NCI-H2171 (cell line): ENCODE measurements at regions not wholly inside any gene's neighbourhood (a gene's known extent, or its start where the extent isn't known, plus 50 kb on each side); places are given as distances from the start of the nearest gene placed in this dataset.
"Not testable (repeated sequence)": the region's sequence is repeated elsewhere in the genome, so short reads cannot be mapped to it uniquely, and the experiment has no call there.

Source experiments
- DNase-seq: peaks from one replicate; lab custom pipeline; 2025; lab: John Stamatoyannopoulos, UW

- not testable (repeated sequence) for DNase-seq
Observed at GRCh38 chr9:135405145-135405464, 74.5 kb upstream of the PPP1R26 start.

DNA sequence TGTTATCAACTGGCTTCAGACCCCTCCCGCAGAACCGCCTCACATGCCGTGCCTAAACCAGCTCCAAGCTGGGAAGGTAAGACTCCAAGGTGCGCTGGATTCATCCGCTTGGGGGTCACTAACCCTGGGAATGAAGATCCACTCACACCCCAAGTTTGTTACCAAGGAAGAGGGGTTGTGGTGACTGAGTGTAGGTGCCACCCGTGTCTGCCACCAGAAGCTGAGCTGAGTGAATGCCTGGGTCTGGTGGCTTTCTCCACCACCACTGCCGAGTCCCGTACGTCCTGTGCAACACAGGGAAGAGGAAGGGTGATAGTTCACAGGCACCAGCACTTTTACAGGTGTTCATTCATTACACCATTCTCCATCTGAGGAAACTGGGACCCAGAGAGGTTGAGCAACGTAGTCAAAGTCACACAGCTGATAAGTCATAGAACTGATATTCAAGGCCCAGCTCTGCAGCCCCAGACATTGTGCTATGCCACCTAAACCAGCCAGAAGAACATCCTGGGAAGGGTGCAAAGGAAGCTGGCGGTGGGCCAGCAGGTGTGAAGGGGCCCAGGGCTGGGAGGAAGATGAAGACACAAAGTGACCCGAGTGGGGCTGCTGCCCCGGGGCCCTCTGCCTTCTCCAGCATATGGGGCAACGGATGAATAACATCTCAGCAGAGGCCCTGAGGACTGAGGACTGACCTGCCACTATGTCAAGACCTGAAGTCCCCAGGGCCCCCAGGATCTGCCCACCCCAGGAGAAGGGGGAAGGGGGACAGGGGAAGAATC is 70.9 kb upstream of the PPP1R26 start:
- no peak for DNase-seq

DNA sequence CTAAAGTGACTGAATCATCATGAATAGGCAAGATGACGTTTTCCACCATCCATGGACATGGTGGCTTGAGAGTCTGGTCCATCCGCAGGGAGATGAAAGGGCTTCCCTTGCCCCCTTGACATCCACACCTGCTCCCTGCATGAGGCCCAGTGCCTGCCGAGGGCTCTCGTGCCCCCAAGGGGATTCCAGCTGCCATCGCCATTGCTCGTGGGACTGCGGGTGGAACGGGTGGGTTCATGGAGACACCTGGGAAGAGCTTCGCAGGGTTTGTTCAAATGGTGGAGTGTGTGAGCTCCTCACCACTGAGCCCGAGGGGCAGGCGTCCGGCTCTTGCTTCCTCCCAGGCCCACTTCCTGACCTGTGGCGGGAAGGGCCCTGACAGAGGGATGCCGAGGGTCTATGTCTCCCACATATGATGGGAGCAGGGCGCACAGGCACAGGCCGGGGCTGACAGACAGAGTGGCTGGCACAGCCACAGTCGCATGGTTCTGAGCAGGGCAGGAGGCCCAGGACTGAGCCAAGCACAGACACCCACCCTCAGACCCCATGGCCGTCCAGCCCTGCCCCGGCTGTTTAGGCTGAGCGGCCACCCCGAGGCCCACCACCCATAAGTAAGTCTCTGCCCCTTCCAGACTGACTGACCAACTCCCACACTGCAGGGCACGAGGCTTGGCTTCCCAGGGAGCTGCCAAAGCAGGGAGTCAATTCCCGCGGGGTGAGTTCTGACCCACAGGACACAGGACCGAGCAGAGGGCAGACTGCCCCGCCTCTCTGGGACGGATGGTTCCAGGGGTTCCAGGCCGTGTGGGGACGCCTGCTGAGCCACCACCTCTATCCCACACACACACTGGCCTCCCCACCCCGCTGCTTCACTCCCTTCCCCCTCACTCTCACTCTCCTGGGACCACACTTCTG is 70.0 kb upstream of the PPP1R26 start:
- DNase-seq: no peak

- no peak for DNase-seq
Observed at GRCh38 chr9:135410421-135410820, 69.2 kb upstream of the PPP1R26 start.

GRCh38 chr9:135410831-135411473 is 68.6 kb upstream of the PPP1R26 start:
- no peak for DNase-seq

DNA sequence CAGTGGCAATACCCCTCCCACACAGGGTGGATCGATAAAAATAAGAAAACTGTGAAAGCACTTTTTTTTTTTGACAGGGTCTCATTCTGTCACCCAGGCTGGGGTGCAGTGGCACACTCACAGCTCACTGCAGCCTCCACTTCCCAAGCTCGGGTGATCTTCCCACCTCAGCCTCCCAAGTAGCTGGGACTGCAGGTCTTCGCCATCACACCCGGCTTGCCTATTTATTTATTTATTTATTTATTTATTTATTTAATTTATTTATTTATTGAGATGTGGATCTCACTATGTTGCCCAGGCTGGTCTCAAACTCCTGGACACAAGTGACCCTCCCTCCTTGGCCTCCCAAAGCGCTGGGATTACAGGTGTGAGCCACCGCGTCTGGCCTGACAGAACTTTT is 68.0 kb upstream of the PPP1R26 start:
- DNase-seq: not testable (repeated sequence)

DNA sequence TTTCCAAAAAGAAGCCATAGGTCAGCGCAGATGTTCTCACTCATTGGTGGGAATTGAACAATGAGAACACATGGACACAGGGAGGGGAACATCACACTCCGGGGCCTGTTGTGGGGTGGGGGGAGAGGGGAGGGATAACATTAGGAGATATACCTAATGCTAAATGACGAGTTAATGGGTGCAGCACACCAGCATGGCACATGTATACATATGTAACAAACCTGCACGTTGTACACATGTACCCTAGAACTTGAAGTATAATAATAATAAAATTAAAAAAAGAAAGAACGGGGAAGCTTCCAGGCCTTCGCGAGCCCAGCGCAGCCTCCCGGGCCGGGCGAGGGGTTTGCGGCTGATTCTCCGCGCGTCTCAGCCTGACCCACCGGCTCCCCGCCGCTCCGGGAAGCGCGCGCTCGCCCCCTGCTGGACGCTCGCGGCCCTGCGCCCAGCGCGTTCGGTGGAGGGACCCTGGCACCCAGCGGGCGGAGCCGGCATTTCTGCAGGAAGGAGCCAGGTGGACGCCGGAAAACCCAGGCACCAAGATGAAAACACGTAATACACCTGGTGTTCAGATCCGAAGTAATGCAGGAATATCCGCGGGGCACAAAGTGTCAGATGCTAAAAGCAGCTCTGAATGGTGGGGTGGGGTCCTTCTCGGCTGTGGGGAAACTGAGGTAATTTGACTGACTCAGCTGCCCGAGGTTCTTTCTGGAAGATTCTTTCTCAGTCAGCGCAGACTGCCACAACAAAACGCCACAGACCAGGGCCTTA is 67.1 kb upstream of the PPP1R26 start:
- DNase-seq: peak; percentile 89

DNA sequence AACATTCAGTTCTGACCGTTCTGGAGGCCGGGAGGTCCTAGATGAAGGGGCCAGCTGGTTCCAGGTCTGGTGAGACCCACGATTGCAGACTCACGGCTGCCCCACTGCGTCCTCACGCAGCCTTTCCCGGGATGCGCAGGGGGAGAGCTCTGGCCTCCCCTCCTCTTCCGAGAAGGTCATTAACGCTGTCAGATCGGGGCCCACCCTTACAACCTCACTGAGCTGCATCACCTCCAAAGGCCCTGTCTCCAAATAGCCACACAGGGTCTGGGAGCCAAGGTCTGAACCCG is 66.6 kb upstream of the PPP1R26 start:
- DNase-seq: no peak

- DNase-seq: no peak
Observed at GRCh38 chr9:135413461-135413860, 66.1 kb upstream of the PPP1R26 start.

GRCh38 chr9:135414293-135414692 is 65.3 kb upstream of the PPP1R26 start:
- no peak for DNase-seq

DNA sequence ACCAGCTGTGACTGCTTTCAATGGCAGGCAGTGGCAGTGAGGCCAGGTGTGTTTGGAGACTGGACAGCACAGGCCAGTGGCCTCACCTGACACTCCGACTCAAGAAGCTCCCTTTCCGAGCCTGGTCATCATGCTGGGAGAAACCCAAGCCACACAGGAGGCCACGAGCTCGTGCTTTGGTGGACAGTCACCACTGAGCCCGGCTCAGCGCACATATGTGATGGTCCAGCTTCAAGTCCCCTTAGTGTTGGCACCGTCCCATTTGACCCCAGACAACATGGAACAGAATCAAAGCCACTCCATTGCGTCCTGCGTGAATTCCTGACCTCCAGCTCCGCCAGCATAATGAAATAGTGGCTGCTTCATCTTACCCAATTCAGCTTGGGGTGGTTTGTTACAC is 64.0 kb upstream of the PPP1R26 start:
- no peak for DNase-seq

DNA sequence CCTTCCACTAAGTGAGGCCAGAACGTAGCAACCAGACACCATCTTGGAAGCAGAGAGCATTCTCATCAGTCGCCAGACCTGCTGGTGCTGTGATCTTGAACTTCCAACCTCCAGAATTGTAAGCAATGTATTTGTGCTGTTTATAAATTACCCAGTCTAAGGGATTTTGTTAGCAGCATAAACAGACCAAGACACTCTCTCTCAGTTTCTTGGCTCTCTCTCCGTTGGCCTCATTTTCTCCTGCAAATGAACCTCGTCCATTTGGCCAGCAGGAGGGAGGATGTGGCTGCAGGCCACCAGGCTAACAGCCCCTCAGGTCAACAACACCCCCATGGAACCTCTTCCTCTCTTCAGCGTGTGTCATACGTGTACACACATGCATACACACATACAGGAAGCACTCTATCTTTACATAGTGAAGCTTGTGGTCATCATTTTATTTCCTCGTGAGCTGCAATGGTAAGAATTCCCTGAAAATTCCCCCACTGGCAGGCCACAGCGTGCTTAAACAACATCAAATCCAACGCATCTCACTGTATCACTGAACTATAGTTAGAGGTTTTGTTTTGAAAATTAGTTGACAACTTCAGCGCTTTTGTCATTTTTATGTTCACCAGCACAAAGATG is 62.8 kb upstream of the PPP1R26 start:
- DNase-seq: no peak

DNA sequence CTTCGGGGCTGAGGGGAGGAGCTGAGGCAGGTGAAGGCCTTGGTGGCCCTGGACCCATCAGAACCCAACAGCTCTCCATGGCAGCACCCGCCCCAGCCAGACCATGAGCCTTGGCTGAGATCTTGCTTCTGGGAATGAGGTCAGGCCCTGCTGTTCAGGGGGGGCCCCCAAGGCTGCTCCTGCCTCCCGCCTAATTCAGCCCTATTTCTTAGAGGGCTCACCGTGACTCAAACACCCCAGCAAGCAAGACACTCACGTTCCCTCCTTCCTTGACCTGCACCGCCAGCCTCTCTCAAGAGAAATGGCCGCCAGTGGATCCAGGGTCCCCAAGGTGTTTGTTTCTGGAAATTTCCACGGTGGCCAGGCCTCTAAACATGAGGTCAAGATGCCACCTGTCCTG is 61.4 kb upstream of the PPP1R26 start:
- no peak for DNase-seq

- no peak for DNase-seq
Observed at GRCh38 chr9:135419106-135419505, 60.5 kb upstream of the PPP1R26 start.

DNA sequence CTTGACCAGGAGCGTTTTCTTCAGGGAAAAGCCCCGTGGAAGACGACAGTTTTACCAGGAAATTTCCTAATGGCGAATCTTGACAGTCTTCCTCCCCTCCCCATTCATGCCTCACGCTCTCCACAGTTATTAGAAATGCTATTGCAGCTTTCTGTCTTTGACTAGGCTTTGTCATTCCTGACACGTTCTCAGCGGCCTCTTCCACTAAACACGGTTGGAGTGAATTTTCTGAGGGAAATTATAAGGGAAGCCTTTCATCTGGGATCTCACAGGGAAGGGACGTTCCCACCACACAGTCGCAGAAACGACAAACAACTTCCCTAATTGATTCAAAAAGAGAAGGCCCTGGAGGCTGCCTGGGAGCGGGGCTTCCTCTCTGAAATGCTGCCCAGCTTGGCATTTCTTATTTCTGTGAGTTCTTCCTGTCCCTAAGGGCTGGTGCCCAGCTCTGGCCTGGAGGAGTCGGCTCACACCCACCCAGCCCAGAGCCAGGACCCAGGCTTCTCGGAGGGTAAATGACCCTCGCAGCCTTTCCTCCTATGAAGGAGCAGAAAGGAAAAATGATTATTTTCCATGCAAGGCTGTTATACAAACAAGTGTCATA is 57.1 kb upstream of the PPP1R26 start:
- no peak for DNase-seq

- DNase-seq: no peak
Observed at GRCh38 chr9:135423725-135424124, 55.9 kb upstream of the PPP1R26 start.
